ENCODE measurements at regions not wholly inside any gene's neighbourhood (a gene's known extent, or its start where the extent isn't known, plus 50 kb on each side); places are given as distances from the start of the nearest gene placed in this dataset.
"Not testable (repeated sequence)": the region's sequence is repeated elsewhere in the genome, so short reads cannot be mapped to it uniquely, and the experiment has no call there.

GRCh38 chr4:60396341-60397049, 803.6 kb upstream of the ADGRL3 start:
- no peak for DNase-seq

- no peak for DNase-seq
Measured at GRCh38 chr4:60400593-60400992, 799.5 kb upstream of the ADGRL3 start.

GRCh38 chr4:60404027-60404426, 796.1 kb upstream of the ADGRL3 start:
- DNase-seq = no peak

- no peak for DNase-seq
Measured at GRCh38 chr4:60422439-60422838, 777.7 kb upstream of the ADGRL3 start.

GRCh38 chr4:60423573-60424184, 776.4 kb upstream of the ADGRL3 start:
- DNase-seq = not testable (repeated sequence)

- no peak for DNase-seq
Measured at GRCh38 chr4:60432911-60433310, 767.2 kb upstream of the ADGRL3 start.

GRCh38 chr4:60443068-60443467, 757.1 kb upstream of the ADGRL3 start:
- no peak for DNase-seq

- DNase-seq = no peak
Measured at GRCh38 chr4:60443796-60444195, 756.3 kb upstream of the ADGRL3 start.

- DNase-seq = no peak
Measured at GRCh38 chr4:60450054-60450453, 750.1 kb upstream of the ADGRL3 start.

GRCh38 chr4:60452266-60452665, 747.9 kb upstream of the ADGRL3 start:
- no peak for DNase-seq

- no peak for DNase-seq
Measured at GRCh38 chr4:60455380-60455779, 744.7 kb upstream of the ADGRL3 start.

GRCh38 chr4:60461551-60461950, 738.6 kb upstream of the ADGRL3 start:
- DNase-seq = no peak

GRCh38 chr4:60463857-60464502, 736.1 kb upstream of the ADGRL3 start:
- DNase-seq = no peak

GRCh38 chr4:60482921-60483351, 717.2 kb upstream of the ADGRL3 start:
- DNase-seq = no peak

GRCh38 chr4:60485276-60485675, 714.9 kb upstream of the ADGRL3 start:
- DNase-seq = no peak

- not testable (repeated sequence) for DNase-seq
Measured at GRCh38 chr4:60487118-60487761, 712.9 kb upstream of the ADGRL3 start.

GRCh38 chr4:60500810-60501209, 699.3 kb upstream of the ADGRL3 start:
- no peak for DNase-seq

GRCh38 chr4:60502733-60503132, 697.4 kb upstream of the ADGRL3 start:
- DNase-seq = no peak

GRCh38 chr4:60506061-60506460, 694.1 kb upstream of the ADGRL3 start:
- no peak for DNase-seq

- no peak for DNase-seq
Measured at GRCh38 chr4:60522265-60522664, 677.9 kb upstream of the ADGRL3 start.

GRCh38 chr4:60531776-60532379, 668.2 kb upstream of the ADGRL3 start:
- no peak for DNase-seq

- no peak for DNase-seq
Measured at GRCh38 chr4:60544981-60545380, 655.1 kb upstream of the ADGRL3 start.

- DNase-seq = no peak
Measured at GRCh38 chr4:60562334-60562733, 637.8 kb upstream of the ADGRL3 start.

All from HCEC 1CT (cell line).